Fibroblast of peridontal ligament (primary cell): ENCODE measurements at regions not wholly inside any gene's neighbourhood (a gene's known extent, or its start where the extent isn't known, plus 50 kb on each side); places are given as distances from the start of the nearest gene placed in this dataset.

Experiments used
- DNase-seq: peaks from one replicate; pipeline ENCODE4 v3.0.0-alpha.2; 2010; ENCODE audit errors: extremely low read depth

DNA sequence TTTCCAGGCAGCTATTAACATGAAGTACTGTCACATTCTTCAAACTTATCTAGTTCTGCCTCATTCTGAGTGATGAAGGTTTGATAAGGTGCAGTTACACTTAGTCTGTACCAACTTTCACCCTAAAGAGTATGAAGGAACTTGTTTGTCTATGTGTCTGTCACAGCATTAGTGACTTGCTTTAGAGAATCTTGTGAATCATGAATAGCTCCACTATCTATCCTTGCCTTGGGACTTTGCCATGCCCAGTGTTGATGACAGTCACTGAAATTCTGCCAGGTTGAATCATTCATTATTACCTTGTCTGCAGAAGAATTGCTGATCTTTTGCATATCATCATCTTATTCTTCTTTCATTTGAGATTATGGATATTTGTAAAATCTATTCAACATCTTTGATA, 50.9 kb upstream of the A1CF start:
- no peak for DNase-seq

DNA sequence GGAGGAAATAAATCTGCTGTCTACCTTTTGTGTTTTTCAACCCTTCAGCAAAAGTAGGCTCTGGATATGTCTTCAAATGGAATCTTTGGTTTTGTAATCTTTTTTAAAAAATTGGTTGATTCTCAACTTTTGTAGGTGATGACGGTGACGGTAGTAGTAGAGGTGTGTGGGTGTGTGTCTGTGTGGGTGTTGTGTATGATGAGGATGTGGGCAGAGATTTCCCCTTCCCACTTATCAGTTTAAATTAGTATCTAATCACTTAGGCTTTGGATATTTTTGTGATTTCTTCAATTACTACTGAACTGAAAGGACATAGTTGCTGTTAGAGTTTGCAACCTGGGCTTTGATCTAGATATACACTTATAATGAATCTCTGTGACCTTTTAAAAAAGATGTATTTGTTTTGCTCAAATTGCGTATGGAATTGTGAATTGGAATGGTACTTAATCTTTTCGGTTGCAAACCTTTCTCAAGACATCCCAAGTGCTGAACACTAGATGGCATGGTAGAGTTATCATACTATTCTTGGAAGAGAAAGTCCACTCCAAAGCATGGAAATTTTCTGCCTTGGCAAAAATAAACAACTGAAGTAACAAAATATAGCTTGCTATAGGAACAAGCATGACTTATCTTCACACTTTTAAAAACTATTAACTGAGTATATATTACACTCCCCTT, 51.9 kb upstream of the A1CF start:
- peak; percentile 75 for DNase-seq

DNA sequence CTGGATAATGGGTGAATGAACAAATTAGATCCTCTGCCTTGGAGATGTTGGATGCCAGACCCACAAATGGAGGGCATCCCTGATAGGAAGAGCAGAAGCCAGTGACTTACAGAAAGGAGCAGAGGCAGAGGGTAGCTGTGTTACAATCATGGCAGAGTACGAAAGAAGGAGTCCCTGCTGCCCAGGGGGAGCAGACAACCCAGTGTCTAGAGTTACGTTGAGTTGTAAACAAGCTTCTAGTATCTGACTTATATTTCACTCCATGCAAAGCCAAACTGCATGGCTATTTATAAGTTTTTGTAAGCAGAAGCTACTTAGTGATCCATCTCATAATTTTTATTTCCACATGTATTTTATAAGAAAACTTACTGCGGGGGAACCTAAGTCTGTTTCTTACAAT, 56.2 kb upstream of the A1CF start:
- no peak for DNase-seq

DNA sequence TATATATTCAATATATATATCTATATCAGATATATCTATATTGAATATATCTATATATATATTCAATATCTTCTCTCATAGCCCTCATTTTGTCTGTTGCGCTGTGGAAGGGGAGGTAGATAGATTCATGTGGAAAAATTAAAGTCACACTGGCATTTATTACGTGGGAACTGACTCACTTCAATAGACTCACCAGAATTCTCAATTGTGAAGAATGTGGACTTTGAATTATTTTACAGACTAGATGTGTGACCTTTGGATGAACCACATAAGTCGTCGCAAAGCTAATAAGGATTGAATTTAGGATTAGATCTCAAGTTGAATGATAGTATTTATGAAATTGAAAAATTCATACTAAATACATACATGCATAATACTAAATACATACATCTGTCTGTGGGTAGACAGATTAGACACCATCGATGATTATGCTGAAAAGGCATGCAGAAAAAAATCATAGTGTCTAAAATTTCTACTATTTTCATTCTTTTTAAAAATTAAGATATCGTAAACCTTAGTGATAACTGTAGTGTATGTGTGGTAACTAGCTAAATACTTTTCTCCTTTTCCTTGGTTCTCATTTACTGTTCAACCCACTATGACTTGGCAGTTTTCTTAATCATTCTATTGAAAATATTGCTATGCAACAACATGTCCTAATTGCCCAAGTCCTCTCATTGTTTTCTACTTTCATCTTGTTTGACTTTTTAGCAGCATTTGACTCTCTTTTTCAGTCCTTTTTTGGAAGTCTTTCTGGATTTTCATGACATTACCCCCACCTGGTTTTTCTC, 61.8 kb upstream of the A1CF start:
- peak; percentile 62 for DNase-seq

DNA sequence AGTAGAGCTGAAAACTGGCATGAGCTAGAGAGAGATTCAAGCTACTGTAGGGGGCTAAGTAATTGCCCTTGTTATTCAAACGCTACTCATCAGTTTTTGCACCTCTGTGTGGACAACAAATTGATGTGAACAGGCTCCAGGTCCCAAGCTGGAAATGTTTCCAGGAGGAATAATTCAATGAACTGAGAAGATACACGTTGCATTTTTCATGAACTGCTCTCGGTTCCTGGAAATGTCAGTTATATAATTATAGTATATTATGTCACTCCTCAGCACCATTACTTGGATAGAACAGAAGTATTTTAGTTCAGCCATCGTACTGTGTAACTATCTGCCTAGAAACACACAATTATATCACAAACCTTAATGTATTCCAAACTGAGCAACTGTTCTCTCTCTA, 65.9 kb upstream of the A1CF start:
- DNase-seq: no peak

DNA sequence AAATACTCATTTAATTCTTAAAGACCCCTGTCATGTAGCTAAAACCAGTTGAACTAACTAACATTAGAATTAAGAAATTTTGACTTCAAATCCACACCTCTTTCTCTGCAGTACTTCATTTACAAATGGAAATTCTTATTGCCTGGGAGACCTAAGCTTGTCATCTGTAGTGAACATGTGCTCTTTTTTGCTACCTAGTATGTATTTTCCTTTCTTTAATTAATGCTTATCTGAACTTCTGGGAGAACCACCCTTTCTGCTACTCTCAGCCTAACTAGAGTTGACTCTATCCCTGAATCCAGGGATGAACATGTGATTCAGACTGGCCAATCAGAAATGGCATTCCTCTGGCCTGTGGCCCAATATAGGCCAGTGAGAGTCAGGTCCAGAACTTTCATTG, 75.9 kb upstream of the A1CF start:
- no peak for DNase-seq

DNA sequence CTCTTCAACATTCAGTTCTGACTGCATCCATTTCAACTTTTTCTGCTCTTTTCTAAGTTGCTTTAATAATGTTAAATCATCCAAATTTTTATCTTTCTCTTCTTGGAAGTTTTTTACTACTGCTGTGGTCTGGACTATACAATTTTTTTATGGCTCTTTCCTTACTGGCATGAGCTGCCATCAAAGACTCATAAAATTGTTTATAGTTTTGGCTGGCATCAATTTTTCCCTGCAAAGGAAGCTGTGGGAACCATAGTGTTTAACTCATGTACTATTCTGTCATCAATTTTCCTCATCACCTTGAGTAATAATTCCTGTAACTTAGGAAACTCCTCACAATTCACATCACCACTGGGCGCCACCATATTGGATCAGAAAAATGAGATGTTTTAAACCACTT, 77.6 kb upstream of the A1CF start:
- DNase-seq: no peak

DNA sequence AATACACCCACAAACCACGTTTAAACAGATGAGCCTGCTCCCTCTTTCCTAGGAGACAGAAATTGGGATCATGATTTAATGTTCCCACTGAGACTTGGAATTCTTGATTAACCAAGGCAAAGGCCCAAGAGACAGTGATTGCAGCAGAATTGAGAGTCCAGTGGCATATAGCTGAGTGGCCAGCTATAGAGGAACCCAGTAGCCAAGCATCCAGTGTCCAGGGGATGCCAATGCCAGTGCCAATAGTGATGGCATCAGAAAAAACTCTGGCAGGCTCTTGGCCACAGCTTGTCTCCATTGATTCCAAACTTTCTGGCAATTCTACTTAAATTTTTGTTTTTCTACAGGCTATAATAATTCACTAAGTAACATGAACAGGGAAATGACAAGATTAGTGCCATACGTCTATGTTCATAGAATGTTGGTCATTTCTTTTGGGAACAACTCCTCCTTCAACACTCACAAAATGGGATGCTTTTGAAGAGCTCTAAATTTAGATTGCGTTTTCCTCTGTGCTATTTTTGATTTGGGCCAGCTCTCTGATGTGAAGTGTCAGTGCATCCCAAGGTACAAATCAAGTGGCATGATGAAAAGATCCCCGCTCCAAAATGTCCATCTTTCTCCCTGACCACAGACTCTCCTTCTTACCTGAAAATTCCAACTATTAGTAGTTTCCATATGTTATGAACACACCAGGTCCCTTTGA, 83.1 kb upstream of the A1CF start:
- DNase-seq: no peak

DNA sequence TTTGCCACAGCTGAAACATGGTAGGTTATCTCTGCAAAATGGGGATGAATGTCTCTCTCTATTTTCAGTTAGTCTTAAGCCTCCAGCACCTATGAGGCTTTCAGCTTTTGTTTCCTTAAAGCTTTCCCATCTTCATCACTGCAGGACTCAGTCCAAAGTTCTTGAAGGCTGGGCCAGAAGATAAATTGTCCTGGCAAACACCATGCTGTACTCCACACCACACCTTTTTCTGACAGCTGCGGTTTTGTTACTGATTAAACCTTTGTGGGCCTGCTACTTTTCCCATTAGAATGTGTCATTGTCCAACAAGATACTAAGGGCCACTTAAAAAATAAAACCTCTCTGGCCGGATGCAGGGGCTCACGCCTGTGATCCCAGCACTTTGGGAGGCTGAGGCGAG, 87.2 kb upstream of the A1CF start:
- no peak for DNase-seq

DNA sequence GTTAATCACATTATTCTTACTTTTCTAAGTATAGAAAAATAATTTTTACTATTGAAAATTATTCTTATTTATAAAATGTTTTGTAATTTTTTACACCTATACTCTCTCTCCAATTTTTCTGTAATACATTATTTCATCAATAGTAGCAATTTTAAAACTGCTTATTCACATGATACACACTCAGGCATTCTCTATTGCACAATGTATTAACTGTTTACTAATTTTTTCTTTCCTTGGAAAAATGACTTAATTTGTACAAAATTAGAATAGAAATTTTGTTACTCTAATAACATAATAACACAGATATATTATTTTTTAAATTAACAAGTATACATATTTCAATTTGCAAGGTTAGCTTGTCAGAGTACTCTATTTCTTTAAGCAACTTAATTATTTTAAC, 92.9 kb upstream of the PRKG1 start:
- DNase-seq: no peak

DNA sequence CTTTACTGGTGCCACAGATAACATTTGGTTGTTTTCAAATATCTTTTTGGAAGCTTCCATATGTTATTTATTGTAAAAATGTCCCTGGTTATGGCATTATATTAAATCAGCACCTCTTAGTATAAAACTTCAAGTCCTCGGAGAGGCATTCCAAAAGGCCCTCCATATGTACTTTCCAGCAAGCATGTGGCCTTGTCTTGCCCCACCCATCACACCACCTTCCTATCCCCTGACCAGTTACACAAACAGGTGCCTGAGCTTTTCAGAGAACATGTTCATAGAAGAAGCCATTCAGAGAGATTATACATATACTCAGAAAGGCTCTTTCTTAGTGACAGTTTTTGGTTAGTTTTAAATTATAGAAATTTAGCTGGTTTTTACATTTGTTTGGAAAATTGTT, 92.4 kb upstream of the PRKG1 start:
- DNase-seq: no peak

DNA sequence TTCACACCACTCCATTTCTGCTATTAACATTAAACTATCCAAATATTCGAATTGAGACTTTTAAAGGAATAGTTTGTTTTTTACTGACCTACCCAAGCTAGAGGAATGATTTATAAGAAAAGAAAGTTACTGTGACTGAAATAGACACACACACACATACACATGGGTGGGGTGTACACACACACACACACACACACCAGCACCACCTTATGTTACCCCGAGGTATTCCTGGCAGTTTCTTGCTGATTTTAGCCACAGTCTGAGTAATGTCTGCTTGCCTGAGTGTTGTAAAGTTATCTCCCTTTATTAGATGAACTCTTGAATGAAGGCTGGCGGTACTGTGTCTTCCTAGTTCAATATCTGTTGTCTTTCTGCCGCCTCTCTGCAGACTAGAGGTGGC, 91.3 kb upstream of the PRKG1 start:
- DNase-seq: no peak

DNA sequence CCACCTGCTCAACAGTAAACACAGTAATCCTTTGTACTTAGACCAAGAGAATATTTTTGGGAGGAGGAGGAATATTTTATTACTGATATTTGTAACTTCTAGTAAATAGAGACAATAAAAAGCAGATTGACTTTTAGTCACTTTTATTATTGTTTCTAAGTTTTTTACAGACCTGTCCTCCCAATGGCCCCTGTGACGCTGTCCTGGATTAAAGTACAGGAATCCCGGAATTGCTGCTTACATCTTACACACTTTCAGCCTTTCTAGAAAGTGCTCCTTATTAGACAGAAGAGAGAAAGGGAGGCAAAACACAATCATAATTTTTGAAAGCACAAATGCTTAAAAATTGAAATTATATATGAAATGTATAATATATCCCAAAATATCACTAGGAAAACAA, 86.4 kb upstream of the PRKG1 start:
- no peak for DNase-seq

DNA sequence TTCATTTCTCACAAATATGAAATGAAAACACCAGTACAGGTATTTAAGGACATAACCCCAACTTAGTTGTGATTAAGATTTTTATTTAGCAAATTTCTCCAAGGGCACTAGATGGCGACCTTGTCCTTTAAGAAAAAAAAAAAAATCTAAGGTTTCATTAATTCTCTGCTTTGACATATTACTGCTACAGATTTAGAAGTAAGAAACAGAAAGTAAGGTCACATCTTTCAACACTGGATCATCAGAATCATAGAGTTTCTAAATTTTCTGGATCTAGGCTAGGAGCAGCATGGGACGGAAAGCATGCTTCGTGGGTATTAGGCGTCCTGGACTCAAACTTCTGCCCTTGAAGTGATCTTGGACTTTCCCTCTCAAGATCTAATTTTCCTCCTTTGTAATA, 85.5 kb upstream of the PRKG1 start:
- DNase-seq: peak; percentile 79

DNA sequence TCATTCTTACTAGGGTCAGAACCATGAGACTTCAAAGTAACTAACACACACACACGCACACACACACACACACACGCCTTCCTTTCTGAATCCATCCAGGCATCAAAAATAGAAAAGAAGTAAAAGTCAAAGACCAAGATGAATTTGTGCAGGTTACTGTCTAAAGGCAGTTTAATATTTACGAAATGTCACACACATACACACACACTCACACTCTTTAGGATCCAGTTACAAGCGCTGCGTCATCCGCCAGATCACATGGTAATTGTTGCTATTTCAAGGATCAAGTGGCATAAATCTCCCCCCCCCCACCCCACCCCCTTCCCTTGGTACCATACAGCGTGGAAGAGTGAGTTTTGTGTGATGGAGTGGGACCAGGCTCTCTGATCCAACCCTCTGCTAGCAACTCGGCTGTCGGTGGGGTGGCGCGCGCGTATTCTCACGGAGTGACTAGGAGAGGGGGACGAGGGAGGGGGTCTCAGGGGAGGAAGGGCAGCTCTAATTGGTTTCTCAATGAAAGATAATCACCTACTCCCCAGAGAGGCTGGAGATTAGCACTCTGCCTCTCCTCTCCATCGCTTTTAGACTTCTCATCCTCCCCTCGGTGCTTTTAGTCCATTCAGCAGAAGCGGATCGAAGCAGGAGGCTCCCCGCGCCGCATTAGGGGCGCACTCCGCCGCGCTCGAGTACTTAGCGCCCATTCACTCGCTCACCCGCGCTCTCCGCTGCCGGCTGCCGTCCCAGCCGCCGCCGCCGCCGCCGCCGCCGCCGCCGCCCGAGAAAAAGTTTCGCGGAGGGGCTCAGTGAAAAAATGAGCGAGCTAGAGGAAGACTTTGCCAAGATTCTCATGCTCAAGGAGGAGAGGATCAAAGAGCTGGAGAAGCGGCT, 83.5 kb upstream of the PRKG1 start:
- DNase-seq: peak; percentile 94

DNA sequence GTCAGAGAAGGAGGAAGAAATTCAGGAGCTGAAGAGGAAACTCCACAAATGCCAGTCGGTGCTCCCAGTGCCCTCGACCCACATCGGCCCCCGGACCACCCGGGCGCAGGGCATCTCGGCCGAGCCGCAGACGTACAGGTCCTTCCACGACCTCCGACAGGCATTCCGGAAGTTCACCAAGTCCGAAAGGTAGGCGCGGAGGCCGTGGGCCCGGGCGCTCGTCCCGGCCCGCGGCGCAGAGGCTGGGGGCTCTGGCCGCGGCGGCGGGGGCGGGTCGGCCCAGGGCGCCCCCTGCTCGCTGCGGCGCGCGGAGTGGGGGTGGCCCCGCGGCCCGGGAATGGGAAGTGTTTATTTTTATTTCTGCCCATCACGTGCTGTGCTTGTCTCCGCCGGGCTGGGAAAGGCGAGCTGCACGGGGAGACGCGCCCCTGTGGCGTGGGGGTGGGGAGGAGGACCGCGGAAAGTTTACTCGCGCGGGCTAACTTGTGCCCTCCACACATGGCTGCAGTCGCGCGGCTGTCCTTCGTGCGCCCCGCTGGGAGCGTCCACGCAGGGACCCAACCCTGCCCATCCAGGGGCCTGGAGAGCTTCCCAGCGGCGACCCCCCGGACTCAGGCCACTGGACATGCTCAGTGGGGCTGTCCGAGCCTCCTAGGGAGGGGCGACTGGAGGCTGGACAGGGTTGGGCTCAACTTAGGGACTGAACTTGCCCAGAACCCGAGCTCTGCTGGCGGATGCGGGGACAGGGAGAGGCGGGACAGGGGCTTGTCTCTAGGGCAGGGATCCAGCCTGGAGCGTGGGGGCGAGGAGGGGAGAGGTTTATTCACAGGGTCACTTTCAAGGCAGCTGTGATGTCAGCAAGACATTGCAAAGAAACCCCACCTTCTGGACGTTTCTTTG, 82.6 kb upstream of the PRKG1 start:
- DNase-seq: peak; percentile 49

DNA sequence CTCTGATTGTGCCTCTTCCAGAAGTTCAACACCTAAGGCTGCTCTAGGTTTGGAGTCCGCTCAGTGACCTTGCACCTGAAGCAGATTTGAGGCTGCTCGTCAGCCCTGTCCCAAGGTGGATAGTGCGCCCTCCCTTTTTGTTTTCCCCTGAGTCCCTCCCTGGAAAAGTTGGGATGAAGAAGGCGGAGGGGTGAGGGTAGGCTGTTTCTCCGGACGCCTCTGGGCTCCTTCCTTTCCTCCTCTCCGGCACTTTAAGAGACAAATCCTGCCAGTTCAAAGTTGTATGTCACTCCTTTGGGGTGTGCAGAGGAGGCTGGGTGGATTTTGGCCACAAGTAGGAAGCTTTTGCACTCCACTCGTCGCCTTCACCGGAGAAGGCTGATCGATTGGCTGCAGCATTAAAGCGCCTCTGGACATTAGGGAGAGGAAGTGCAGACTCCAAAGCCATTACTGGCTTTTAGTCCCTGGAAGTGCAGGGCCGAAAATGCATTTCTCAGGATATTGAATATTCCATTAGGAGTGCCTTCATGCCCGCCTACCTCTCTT, 81.9 kb upstream of the PRKG1 start:
- DNase-seq: peak; percentile 31

DNA sequence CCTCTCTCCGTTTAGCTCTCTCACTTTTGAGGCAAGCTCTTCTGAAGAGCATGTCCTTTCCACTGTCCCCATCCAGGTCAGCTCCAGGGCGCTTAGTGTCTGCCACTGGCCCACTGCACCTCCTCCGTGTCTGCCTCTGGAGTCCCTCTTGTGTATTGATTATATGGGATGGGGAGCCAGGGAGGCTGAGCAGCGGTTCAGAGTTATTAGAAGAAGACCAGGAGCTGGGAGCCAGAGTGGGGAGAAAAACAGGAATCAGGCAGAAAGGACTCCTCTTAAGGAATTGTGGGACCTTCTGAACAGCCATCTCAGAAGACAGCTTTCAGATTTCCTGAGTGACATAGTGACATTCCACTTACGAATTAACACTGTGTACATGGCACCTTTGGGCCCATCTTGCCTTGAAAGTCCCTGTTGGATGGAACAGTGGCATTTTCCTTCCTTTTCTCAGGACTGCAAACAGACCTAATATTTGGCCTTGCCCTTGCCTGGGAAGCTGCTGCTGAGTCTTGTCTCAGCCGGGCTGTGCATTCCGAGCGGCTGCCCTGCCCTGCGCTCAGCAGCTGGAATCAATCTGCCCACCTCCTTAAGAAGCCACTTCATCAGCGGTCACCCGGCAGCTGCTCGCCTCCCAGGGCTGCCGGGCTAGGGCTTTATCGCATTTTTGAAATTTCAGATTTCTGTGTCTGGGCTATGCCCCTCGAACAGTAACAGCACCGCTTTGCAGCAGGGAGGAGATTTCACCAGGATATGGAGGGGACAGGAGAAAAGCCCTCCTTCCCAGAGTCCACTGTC, 81.1 kb upstream of the PRKG1 start:
- DNase-seq: peak; percentile 83

DNA sequence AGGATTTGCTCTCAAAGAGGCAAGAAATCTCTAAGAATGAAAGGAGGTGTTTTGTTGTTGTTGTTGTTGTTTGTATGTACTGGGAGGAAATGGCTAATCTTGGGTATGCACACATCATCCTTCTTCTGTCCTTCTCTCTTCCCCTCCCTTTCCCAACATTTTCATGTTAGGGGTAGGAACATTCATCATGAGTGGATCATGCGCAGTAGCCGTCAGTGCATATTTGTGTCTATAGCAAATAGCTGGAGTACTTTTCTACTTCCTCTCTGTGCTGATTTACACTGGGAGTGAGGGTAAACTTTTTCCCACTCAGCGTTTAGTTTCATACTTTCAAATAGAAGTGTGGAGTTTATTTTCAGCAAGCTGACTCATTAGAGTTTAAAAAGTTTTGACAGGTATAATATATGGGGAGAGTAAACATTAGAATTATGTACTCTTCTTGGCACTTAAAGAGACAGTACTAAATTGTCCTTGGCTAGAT, 80.5 kb upstream of the PRKG1 start:
- DNase-seq: peak; percentile 81

DNA sequence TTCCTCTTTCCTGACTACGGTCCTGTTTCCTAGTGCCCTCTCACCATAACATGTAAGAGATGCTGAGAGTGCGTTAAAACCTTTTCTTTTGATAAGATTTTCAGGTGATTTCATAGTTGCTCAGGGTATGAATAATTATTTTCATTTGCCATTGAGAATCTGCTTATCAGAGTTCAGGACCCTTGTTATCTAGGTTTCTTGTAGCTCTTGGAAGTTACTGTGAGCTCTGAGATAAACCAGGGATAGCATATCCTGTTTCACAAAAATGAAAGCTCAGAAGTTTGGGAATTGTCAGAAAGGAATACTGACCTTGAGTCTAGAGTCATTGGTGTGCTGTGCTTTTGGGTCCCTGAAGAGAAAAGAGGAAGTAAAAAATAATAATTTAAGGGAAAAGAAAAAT, 76.8 kb upstream of the PRKG1 start:
- no peak for DNase-seq
